Spleen (tissue), 11 donors: ENCODE measurements at regions not wholly inside any gene's neighbourhood (a gene's known extent, or its start where the extent isn't known, plus 50 kb on each side); places are given as distances from the start of the nearest gene placed in this dataset.

ENCODE experiments used
- DNase-seq: peaks from one replicate; pipeline ENCODE4 v3.0.0-alpha.2; 2020
- H3K27ac ChIP-seq, 8 donors: fragments of 200-600 bp; sonication (generic) in 7 of 8; 1 replicate in 4 of 8; 2 replicates in 4 of 8; pipeline versions ENCODE4 v1.5.0 to v1.8.0; 2016 to 2021; ENCODE audit warnings: inconsistent platforms in 4 of 8, mild to moderate bottlenecking in 4 of 8, moderate library complexity in 1 of 8
- H3K27me3 ChIP-seq, 7 donors: fragments of 200-600 bp; sonication (generic) in 6 of 7; replicated peaks in 1 of 7; 1 replicate in 4 of 7; 2 replicates in 3 of 7; pipeline versions ENCODE4 v1.5.0 to v1.8.0; 2016 to 2021; ENCODE audit warnings: inconsistent platforms in 3 of 7, mild to moderate bottlenecking in 1 of 7
- H3K36me3 ChIP-seq, 6 donors: fragments of 200-600 bp; sonication (generic) in 5 of 6; 1 replicate in 4 of 6; 2 replicates in 2 of 6; pipeline versions ENCODE4 v1.5.0 to v1.8.0; 2016 to 2021; ENCODE audit warnings: inconsistent platforms in 2 of 6
- H3K4me1 ChIP-seq, 6 donors: fragments of 200-600 bp; sonication (generic) in 5 of 6; 1 replicate in 3 of 6; 2 replicates in 3 of 6; pipeline versions ENCODE4 v1.5.0 to v1.8.0; 2016 to 2021; ENCODE audit warnings: inconsistent platforms in 3 of 6
- H3K4me3 ChIP-seq, 8 donors: fragments of 200-600 bp; sonication (generic) in 7 of 8; 1 replicate in 4 of 8; 2 replicates in 4 of 8; pipeline versions ENCODE4 v1.5.0 to v1.8.0; 2016 to 2021; ENCODE audit warnings: inconsistent platforms in 4 of 8, mild to moderate bottlenecking in 4 of 8, moderate library complexity in 2 of 8
- H3K9me3 ChIP-seq, 8 donors: fragments of 200-600 bp; sonication (generic) in 7 of 8; 1 replicate in 4 of 8; 2 replicates in 4 of 8; pipeline versions ENCODE4 v1.5.0 to v1.8.0; 2016 to 2021; ENCODE audit warnings: inconsistent platforms in 4 of 8
- CTCF ChIP-seq, 11 experiments: fragments of 200-600 bp in 7 of 11; fragments of 450-650 bp in 4 of 11; sonication (generic) in 4 of 11; IDR thresholded peaks in 8 of 11; conservative IDR thresholded peaks in 3 of 11; 1 replicate in 7 of 11; 2 replicates in 4 of 11; pipeline versions ENCODE4 v1.4.0 to v1.8.0; 2016 to 2021; ENCODE audit warnings: antibody characterized with exemption in 11 of 11, inconsistent platforms in 4 of 11, mild to moderate bottlenecking in 1 of 11
- POLR2A ChIP-seq, 3 donors: fragments of 450-650 bp; IDR thresholded peaks; one replicate each; pipeline ENCODE4 v1.5.1; 2017; ENCODE audit warnings: antibody characterized with exemption in 3 of 3, mild to moderate bottlenecking in 1 of 3
- POLR2AphosphoS5 ChIP-seq, 3 donors: sonication (generic); formaldehyde crosslinking; IDR thresholded peaks; one replicate each; pipeline ENCODE4 v1.5.1; 2017; ENCODE audit warnings: antibody characterized with exemption in 3 of 3
- WGBS, 5 donors: extraction: QIAGEN DNeasy Blood & Tissue Kit in 3 of 5; methylation state at CpG; one replicate each; pipeline versions ENCODE4 v1.1.5 to v1.1.7; 2013 to 2018; 5-methylcytosine and 5-hydroxymethylcytosine counted together
- intact Hi-C: fragments of 100-400 bp; cut with DNase I; formaldehyde crosslinking; loops from one replicate; pipeline ENCODE4 v1.15.0; 2023; ENCODE audit warnings: low total_unique reads
- donor health status: healthy with polysubstance abuse.
- donor health status: DM: no; HTN: no; CAD: no; lungs with moderate emphysema.
- donor health status: DM: no; HTN: no; CAD: no.
- donor health status: Bipolar disorder and iron deficiency.
- donor health status: healthy.
- donor health status: DM: no; HTN: no; CAD: no.
- donor health status: DM: yes; HTN: yes; CAD: no.

DNA sequence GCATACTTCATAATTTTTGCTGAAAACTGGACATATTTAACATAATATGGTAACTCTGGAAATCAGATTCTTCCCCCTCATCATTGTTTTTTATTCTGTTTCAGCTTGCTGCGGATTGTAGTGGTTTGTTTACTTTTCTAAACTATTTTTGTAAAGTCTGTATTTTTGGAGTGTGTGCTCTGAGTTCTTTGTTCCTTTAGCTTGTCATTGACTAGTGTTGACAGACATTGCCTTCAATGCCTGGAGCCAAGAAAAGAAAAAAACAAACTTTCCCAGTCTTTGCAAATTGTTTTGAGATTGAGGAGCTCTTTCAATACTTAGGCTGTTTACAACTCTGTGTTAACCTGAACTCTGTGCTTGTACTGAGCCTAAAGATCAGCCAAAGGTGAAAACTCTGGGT lies 137.3 kb upstream of the CEP126 start:
- no peak for DNase-seq
- Histone ChIP-seq H3K27ac (no peak overlapping the region), H3K4me3 (no peak overlapping the region), H3K27me3 (no peaks in the 10 kb centered on the region), H3K9me3 (peaks cover 0 to 49% (median 32%) of the 10 kb centered on the region in 8 donors), H3K4me1 (no peaks in the 10 kb centered on the region), H3K36me3 (no peaks in the 10 kb centered on the region)
- TF ChIP-seq POLR2A (IDR thresholded peaks at IDR 0.05) (no peak), POLR2AphosphoS5 (IDR thresholded peaks at IDR 0.05) (no peak), CTCF (IDR thresholded peaks at IDR 0.05 in 8 of 11, conservative IDR thresholded peaks at IDR 0.05 in 3 of 11) (no peak)
- WGBS, 5 donors, result 64 to 76% (median 71%) methylated on average over 1 of the region's 1 CpG
- intact Hi-C loops, result no loop called here

- no peak for TF ChIP-seq POLR2AphosphoS5 (IDR thresholded peaks at IDR 0.05)
- no peak for TF ChIP-seq CTCF (IDR thresholded peaks at IDR 0.05 in 8 of 11, conservative IDR thresholded peaks at IDR 0.05 in 3 of 11)
- no peak for TF ChIP-seq POLR2A (IDR thresholded peaks at IDR 0.05)
- intact Hi-C loops, result no loop called here
- 78 to 85% (median 79%) methylated on average over 6 of the region's 6 CpGs for WGBS, 5 donors
- H3K27me3 ChIP-seq, result no peaks in the 10 kb centered on the region
- H3K36me3 ChIP-seq, result no peaks in the 10 kb centered on the region
- no peak overlapping the region for H3K4me3 ChIP-seq
- no peaks in the 10 kb centered on the region for H3K4me1 ChIP-seq
- no peak for DNase-seq
- H3K27ac ChIP-seq, result no peak overlapping the region
- H3K9me3 ChIP-seq, result peaks cover 0 to 31% (median 20%) of the 10 kb centered on the region in 8 donors
Observed at GRCh38 chr11:101775033-101775432, 139.8 kb upstream of the CEP126 start.

- Histone ChIP-seq H3K4me1 (no peaks in the 10 kb centered on the region), H3K27me3 (no peaks in the 10 kb centered on the region), H3K9me3 (peaks cover 0 to 32% (median 22%) of the 10 kb centered on the region in 8 donors), H3K36me3 (no peaks in the 10 kb centered on the region), H3K4me3 (no peak overlapping the region), H3K27ac (no peak overlapping the region)
- WGBS, 5 donors, result 87 to 94% (median 90%) methylated on average over 3 of the region's 3 CpGs
- intact Hi-C loops, result no loop called here
- DNase-seq, result no peak
- TF ChIP-seq CTCF (IDR thresholded peaks at IDR 0.05 in 8 of 11, conservative IDR thresholded peaks at IDR 0.05 in 3 of 11) (no peak), POLR2AphosphoS5 (IDR thresholded peaks at IDR 0.05) (no peak), POLR2A (IDR thresholded peaks at IDR 0.05) (no peak)
Observed at GRCh38 chr11:101770648-101771047, 144.2 kb upstream of the CEP126 start.

GRCh38 chr11:101765932-101766331 lies 148.9 kb upstream of the CEP126 start:
- intact Hi-C loops, result no loop called here
- H3K27me3 ChIP-seq, result no peaks in the 10 kb centered on the region

More at GRCh38 chr11:101765932-101766331, 148.9 kb upstream of the CEP126 start:
- 42 to 82% (median 72%) methylated on average over 3 of the region's 3 CpGs for WGBS, 5 donors
- H3K27ac ChIP-seq, result no peak overlapping the region
- H3K4me3 ChIP-seq, result no peak overlapping the region
- no peak for DNase-seq
- TF ChIP-seq POLR2AphosphoS5 (IDR thresholded peaks at IDR 0.05) (no peak), POLR2A (IDR thresholded peaks at IDR 0.05) (no peak), CTCF (IDR thresholded peaks at IDR 0.05 in 8 of 11, conservative IDR thresholded peaks at IDR 0.05 in 3 of 11) (no peak)
- H3K9me3 ChIP-seq, result peaks cover 0 to 32% (median 22%) of the 10 kb centered on the region in 8 donors
- H3K4me1 ChIP-seq, result no peaks in the 10 kb centered on the region
- no peaks in the 10 kb centered on the region for H3K36me3 ChIP-seq
